NCI-H2227 (cell line): ENCODE measurements at regions not wholly inside any gene's neighbourhood (a gene's known extent, or its start where the extent isn't known, plus 50 kb on each side); places are given as distances from the start of the nearest gene placed in this dataset.
"Not testable (repeated sequence)": the region's sequence is repeated elsewhere in the genome, so short reads cannot be mapped to it uniquely, and the experiment has no call there.

Source experiments
- DNase-seq: peaks from one replicate; lab custom pipeline; 2025; ENCODE audit not compliant: unreplicated experiment; lab: John Stamatoyannopoulos, UW

GRCh38 chr5:118208031-118208453 is 780.3 kb downstream of the DTWD2 start:
- no peak for DNase-seq

DNA sequence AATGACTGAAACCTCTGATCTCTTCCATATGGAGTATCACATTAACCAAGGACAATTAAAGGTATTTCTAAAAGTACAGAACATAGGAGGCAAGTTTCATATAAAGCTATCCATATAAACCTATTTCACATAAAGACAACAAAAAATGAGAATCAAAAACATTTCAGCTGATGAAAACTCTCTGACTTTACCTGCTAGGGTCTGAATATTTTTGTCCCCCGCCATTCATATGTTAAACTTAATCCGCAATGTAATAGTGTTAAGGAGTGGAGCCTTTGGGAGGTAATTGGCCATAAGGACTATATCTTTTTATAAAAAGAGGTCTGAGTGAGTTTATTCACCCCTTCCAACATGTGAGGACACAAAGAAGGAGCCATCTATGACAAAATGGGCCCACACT is 788.5 kb downstream of the DTWD2 start:
- DNase-seq = no peak

DNA sequence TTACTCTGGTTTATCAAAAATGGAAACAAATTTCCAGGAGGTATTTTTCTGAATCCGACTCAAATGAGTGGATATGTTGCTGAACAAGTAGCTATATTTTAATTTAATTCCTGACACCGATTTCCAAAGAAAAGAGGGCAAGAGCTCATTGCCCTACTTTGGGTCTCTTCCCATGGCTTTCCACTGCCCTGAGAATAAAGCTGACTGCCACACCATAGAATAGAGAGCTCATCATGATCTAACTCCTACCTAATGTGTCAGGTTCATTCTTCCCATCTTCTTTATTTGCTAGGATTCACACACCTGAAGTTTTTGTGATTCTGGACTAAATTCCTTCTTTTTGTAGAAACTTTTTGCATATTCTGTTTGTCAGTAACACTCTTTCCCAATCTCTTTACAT is 792.1 kb downstream of the DTWD2 start:
- no peak for DNase-seq

DNA sequence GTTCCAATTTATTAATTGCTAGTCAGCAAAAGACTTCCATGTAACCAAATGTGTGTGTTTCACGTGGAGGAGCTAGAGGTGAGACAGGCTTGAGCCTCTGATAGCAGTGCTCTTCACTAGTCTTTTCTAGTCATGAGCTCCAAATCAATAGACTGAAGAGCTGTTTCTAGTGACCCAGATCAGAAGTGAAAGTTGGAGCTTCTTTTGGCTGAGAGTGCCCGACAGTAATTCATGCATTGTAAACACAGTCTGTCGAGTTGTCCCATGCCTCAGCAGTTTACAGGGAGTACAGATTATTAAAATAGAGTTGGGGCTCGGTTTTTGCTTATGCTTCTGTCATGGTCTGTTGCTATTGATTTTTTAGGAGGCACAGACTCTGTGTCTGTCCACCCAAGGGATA is 793.1 kb downstream of the DTWD2 start:
- DNase-seq = no peak

GRCh38 chr5:118193194-118193905 is 795.0 kb downstream of the DTWD2 start:
- DNase-seq = no peak

- DNase-seq = no peak
These were observed 803.3 kb downstream of the DTWD2 start for GRCh38 chr5:118185018-118185417.

DNA sequence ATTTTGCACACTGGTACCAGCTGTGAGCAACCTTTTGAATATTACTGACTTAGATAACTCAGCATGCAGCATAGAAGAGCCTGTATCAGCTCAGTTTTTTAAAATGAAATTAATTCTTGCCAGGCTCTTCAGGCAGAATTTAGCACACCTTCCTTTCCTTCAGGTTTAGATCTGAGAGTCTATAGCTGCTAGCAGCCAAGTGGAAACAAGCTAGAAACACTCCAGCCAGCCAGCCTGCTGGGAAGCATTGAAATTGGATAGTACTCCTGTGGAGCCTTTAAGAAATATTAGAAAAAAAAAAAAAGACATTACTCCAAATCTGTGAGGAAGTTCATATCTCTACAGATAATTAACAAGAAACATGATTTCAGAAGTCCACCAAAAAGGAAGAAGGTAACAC is 812.2 kb downstream of the DTWD2 start:
- DNase-seq = no peak

GRCh38 chr5:118174671-118175070 is 813.7 kb downstream of the DTWD2 start:
- DNase-seq = no peak

GRCh38 chr5:118173340-118173739 is 815.0 kb downstream of the DTWD2 start:
- no peak for DNase-seq

DNA sequence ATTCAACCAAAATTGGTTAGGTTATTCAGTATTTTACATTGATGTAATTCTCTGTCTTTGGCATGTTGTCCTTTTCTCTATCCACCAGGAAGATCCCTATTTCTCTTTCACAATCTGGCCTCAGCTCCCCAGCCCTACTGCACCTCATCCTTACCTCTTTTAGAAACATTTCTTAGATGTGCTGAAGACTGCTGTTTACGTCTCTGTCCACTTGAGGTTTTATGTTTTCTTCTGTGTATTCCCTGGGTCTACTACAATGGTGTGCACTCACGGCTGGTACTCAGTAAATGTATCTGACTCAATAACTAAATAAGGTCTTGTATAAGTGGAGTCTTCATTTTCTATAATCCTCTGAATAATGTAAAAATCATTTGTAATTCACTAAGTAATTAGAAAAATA is 822.7 kb downstream of the DTWD2 start:
- no peak for DNase-seq

DNA sequence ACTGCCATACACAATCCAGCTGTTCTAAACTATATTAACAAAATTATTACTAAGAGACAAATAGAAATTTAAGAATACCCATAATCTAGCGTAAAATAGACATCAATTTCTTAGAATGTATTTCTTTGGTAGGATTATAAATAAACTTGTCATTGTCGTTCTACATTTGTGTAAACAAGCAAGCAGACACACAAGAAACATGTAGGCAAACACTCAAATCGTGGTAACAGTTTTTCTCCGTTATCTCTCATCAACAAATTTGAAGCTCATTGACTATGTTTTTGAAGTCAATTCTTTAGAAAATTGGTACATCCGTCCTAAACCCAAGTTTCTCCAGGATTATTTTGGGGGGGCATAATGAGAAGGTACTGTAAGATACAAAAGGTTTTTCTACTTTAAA is 832.2 kb downstream of the DTWD2 start:
- no peak for DNase-seq

GRCh38 chr5:118146824-118147223 is 841.5 kb downstream of the DTWD2 start:
- no peak for DNase-seq

- DNase-seq = no peak
These were observed 843.8 kb downstream of the DTWD2 start for GRCh38 chr5:118144540-118144939.

DNA sequence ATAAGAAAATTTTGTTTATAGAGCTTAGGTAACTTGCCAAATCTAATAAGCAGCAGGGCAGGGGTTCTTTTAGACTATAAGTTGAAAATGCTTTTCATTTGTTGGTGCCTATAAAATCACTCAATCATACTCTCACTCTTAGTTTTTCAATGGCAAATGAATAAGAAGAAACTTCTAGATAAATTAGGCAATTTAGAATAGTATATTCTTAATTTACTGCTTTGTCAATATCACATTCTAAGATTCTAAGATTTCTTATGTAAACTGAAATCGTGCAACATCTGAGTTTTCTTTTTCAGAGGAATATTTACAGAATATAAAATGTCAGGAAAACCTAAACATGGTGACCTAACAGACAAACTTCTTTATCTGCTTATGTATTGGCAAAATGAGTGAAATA is 849.0 kb downstream of the DTWD2 start:
- DNase-seq = no peak

DNA sequence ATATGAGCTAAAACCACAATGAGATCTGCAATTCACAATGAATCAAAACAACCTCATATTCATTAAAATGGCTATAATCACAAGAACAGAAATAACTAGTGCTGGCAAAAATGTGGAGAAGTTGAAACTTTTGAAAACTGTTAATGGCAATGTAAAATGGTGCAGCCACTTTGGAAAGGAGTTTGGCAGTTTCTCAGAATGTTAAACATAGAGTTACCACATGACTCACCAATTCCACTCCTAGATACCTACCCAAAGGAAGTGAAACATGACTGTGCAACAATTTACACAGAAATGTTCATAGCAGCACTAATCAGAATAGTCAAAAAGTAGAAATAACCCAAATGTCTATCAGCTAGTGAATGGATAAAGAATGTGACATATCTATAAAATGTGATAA is 862.2 kb downstream of the DTWD2 start:
- no peak for DNase-seq

DNA sequence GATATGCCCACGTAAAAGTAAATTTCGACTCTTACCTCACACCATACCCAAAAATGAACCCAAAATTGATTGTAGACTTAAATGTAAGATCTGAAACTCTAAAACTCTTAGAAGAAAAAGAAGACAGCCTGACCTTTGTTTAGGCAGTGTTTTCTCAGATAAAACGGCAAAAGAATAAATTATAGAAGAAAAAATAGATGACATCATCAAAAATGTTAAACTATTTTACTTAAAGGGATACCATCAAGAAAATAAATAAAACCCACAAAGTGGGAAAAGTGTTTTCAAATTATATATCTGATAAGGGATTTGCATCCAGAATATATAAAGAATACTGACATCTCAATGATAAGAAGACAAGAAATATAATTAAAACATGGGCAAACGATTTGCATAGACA is 862.7 kb downstream of the DTWD2 start:
- no peak for DNase-seq

- DNase-seq = no peak
These were observed 867.1 kb downstream of the DTWD2 start for GRCh38 chr5:118121258-118121657.

DNA sequence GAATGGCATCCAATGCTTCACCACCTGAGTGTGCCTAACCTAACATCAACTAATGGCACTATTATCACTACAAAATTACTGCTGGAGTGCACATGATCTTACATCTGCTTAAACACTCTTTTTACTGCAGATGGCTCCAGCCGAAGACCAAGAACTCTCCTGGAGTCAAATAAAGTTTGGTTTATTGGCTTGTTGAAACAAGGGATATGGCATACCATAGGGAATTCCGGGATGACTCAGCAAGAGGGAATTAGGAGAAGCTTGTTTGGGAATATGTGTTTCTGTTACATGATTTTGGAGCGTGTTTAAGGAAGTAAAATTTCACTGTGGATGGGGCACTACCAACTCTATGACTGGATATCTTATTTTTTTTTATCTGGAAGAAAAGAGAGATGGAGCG is 872.6 kb downstream of the DTWD2 start:
- no peak for DNase-seq

DNA sequence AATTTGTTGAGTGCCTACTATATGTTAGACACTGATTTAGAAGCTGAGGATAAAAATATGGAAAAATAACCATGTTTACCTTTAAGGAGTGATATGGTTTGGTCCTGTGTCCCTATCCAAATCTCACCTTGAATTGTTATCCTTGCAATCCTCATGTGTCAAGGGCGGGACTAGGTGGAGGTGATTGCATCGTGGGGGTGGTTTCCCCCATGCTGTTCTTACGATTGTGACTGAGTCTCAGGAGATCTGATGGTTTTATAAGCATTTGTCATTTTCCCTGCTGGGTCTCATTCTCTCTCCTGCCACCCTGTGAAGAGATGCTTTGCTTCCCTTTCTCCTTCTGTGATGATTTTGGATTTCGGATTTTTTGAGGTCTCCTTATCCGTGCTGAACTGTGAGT is 876.4 kb downstream of the DTWD2 start:
- no peak for DNase-seq

- DNase-seq = not testable (repeated sequence)
These were observed 881.1 kb downstream of the DTWD2 start for GRCh38 chr5:118107246-118107645.

DNA sequence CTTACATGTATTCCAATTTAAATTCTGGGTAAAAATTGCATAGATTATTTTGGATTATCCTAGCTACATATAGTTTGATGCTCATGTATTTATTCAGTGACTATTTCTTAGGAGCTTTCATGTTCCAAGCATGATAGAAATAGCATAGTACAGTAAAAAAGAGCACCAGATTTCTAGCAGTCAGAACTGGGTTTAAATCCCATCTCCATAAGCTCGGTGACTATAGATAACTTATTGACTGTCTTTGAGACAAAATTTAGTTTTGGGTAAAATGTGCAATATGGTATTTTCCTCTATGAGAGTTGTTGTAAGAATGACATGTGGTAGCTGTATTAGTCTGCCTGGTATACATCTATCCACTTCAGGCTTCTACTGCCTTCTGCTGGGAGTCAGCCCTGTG is 889.6 kb downstream of the DTWD2 start:
- no peak for DNase-seq

DNA sequence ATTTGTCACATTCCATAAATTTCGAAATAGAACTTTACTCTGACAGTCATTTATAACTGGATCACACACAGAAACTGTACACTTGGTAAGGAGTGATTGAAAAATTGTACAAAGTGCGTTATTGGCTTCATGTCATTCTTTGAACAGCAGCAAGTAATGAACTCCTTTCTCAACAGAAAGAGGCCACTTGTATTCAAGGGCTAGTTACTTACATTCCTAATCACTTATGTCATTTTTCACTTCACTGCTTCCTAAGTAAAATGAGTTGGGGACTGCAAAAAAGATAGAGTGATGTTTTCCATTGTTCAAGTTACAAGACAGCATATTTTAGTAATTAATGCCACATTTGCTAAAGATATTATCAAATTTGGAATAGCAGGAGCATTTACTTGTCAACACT is 893.2 kb downstream of the DTWD2 start:
- DNase-seq = no peak

DNA sequence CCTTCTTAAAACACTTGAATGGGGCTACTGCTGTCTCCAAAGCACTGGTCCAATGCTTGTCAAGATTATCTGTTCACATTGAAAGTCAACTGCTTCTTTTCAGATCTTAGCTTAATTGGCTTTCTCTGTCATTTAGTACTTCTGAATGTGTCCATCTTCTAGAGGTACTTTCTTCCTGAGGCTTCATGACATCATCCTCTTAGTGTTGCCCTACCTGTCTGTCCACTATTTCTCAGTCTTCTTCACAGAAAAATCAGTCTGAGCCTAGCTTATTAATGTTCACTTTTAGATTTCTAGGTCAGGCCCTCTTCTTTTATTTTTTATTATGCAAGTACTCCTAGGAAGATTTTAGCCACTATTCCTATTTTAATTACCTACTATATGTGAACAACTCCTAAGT is 899.9 kb downstream of the DTWD2 start:
- no peak for DNase-seq
